ENCODE measurements at regions not wholly inside any gene's neighbourhood (a gene's known extent, or its start where the extent isn't known, plus 50 kb on each side); places are given as distances from the start of the nearest gene placed in this dataset.

GRCh38 chr14:105879503-105879866 is 353.1 kb downstream of the TMEM121 start:
- TF ChIP-seq CTCF (IDR thresholded peaks at IDR 0.05; ENCODE audit: extremely low read depth in 1 of 2, insufficient read depth in 1 of 2, low read depth in 1 of 2, low read length in 2 of 2) (no peak), EZH2 (IDR thresholded peaks at IDR 0.05; ENCODE audit: borderline replicate concordance, low read depth, low read length, severe bottlenecking) (no peak), JUN (IDR thresholded peaks at IDR 0.05; ENCODE audit: borderline replicate concordance, insufficient read depth, insufficient read length, low read depth) (no peak), FOS (IDR thresholded peaks at IDR 0.05; ENCODE audit: borderline replicate concordance, insufficient read depth, low read length) (no peak), GATA2 (IDR thresholded peaks at IDR 0.05; ENCODE audit: insufficient read depth, insufficient read length, low read depth, low read length) (no peak), POLR2AphosphoS5 (IDR thresholded peaks at IDR 0.05; ENCODE audit: insufficient read depth, low read depth, low read length) (no peak), MAX (IDR thresholded peaks at IDR 0.05; ENCODE audit: insufficient read depth, insufficient read length) (no peak)

Measured in endothelial cell of umbilical vein (primary cell).